HG03060 (cell line): ENCODE measurements at regions not wholly inside any gene's neighbourhood (a gene's known extent, or its start where the extent isn't known, plus 50 kb on each side); places are given as distances from the start of the nearest gene placed in this dataset.
"Not testable (repeated sequence)": the region's sequence is repeated elsewhere in the genome, so short reads cannot be mapped to it uniquely, and the experiment has no call there.

Source experiments
- ATAC-seq: cut with Tn5 transposase; IDR thresholded peaks from one replicate; pipeline ENCODE4 v1.9.1; 2021; ENCODE audit warnings: low read depth, moderate number of reproducible peaks; ENCODE audit not compliant: unreplicated experiment

- ATAC-seq: not testable (repeated sequence)
Observed at GRCh38 chr13:105671131-105671530, 864.3 kb downstream of the EFNB2 start.

DNA sequence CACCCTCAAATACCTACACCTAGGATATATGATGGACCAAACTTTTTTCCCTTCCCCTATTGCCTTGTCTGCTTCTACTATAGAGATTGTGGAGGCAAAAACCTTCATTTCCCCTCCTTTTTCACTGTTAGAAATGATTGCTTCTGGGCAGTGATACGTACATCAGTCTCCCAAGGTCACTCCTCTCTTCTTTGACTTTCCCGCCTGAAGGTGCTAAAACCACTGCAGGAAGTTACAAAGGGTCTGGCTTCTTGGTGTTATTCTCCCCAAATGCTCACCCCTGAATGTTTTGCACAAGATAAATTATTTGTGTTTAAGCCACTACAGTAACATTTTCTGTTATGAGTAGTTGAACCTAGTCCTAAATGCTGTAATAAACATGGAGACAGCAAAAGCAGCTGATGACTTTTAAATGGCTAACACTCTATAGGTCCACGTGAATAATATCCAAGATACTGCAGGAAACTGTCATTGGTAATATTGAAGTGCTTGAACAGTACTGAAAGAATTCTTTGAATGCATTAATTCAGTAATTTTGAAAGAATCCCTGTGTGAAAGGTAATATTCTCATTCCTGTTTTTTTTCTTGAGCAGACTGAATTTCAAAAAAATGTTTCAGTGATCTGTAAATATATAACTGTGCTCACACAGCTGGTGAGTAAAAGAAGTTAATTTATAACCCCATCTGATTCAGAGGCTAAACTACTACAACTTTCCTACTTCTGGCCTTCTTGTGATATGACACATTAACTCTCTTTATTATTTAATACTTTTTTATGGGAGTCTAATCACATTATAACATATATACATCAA, 865.1 kb downstream of the EFNB2 start:
- no peak for ATAC-seq

- no peak for ATAC-seq
Observed at GRCh38 chr13:105665284-105665683, 870.2 kb downstream of the EFNB2 start.

DNA sequence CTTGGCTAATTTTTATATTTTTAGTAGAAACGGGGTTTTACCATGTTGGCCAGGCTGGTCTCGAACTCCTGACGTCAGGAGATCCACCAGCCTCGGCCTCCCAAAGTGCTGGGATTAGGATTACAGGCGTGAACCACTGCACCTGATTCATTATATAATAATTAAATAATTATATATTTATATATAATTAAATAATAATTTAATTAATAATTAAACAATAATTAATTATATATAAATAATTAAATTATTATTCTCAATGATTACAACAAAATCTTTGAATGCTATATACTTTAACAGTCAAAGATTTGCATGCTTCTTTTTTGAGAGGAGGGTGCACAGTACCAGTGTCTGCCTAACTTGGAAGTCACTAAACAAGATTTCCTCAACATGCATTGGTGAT, 872.3 kb downstream of the EFNB2 start:
- ATAC-seq: no peak

DNA sequence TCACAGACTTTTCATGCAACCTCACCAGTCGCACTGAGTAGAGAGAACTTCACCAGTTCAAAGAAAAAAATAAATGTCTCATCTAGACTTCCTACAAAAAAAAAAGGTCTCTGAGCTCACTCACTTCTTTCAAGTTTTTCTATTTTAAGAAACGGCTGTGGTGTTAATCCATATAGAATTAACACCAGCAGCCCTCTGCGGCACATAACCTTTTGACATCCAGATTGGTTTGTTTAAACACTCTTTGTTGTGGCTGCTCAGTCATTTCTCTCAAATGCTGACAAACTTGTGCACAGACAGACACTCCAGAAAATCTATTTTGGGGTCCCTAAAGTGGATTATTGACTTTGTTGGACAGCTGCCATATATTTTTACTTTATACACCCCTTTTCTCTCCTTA, 874.9 kb downstream of the EFNB2 start:
- ATAC-seq: no peak

DNA sequence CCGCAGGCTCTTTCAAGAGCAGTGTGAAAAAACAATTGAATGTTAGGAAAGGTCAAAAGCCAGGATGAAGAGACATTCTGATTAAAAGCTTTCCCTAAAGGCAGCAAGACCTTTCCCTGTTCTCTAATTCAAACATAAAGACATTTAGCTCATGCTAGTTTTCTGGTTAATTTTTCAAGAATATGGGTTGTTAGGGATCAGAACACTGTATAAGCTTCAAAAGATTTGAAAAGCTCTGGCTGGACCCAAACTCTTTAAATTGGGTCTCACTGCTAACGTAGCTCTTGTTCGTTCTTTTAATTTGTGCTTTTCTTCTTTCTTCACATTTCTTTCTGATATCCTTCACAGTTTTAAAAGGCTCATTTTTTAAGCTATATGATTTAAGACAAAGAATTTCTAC, 877.0 kb downstream of the EFNB2 start:
- ATAC-seq: no peak

DNA sequence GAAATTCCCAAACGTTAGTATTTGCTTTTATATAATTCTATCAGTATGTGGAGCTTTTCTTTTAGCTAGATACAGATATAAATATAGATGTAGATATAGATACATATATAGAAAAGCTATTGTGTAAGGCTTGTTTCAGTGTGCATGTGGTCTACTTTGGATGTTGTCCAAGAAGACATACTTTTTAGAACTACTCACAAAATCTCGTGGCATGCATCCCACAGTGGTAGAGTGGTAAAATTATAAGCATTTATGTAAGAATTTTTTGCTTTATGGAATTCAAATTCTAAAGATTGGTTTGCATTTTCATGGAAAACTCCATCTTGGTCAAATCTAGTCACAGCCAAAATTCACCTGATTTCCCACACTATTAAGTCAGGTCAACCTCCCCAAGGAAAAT, 880.4 kb downstream of the EFNB2 start:
- ATAC-seq: no peak

DNA sequence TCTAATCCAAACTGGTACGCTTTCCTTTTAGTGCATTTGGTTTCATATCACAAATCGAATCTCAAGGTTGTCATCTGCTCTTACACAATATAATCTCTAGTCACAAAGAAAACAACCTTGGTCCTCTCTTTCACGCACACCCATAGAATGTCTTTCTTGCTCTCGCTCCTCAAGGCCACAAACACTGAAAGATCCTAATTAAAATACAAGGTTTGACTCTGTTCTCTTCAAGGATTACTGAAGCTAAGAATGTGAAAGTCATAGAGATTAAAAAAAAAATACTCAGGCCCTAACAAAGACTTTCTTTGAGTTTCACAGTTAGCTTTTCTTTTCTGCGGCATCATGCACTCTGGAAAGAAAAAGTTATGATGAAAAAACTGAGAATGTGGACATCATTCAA, 891.5 kb downstream of the EFNB2 start:
- ATAC-seq: no peak

GRCh38 chr13:105642511-105642958, 892.9 kb downstream of the EFNB2 start:
- ATAC-seq: no peak

GRCh38 chr13:105641121-105641520, 894.3 kb downstream of the EFNB2 start:
- no peak for ATAC-seq

DNA sequence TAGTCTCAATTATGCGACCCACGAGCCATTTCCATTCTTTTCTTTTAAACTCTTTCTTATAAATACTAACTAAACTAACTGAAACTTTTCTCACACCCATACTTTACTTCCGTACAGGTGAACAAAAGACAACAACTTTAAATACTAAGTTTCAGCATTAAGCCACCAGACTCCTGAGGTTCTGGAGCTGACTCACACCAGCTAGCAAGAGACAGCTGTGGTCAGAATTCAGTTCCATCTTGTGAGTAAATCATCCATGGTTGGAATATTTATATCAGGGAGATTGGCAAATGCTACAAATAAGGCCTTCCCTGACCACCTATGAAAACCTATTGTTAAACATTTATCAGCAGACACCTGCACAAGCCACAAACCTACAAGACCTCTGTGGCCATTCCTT, 897.0 kb downstream of the EFNB2 start:
- ATAC-seq: no peak

GRCh38 chr13:105634059-105634458, 901.4 kb downstream of the EFNB2 start:
- ATAC-seq: no peak

DNA sequence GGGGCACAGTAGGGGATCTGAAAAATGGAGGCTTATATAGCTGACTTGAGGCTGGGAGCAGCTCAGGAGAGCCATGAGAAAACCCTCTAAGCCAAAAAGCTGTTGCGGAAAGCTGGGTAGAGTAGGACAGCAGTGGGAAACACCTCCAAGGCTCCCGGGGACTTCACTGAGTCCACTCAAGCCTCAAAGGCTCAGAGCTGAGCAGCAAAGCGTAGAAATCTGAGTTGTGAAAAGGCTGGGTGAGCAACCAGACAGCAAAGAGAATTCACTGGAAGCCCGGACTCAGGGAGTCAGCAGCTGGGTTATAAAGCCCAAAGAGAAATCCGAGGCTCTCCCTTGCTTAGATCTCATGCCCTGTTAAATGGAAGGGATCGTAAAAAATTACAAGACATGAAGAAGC, 905.0 kb downstream of the EFNB2 start:
- ATAC-seq: no peak

DNA sequence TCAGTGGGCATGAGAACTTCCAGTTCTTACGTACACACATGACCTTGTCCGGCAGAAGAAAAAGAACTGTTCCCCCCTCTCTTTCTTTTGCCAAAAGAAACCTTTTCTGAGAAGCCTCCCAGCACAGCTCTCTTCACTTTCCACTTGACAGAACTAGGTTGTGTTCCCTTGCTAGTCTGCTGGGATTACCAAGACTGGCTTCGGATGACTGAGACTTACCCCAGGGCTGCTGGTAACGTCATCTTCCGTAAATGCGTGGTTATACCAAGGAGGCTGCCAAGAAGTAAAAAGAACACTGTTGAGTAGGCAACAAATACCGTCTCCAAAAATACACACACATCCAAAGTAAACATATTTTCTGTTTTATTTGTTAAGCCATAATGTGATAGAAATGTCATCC, 908.2 kb downstream of the EFNB2 start:
- ATAC-seq: no peak

GRCh38 chr13:105625691-105626090, 909.8 kb downstream of the EFNB2 start:
- ATAC-seq: no peak

- ATAC-seq: no peak
Observed at GRCh38 chr13:105616333-105617075, 919.0 kb downstream of the EFNB2 start.

- no peak for ATAC-seq
Observed at GRCh38 chr13:105612541-105612940, 922.9 kb downstream of the EFNB2 start.

- ATAC-seq: no peak
Observed at GRCh38 chr13:105611424-105611823, 924.0 kb downstream of the EFNB2 start.

- ATAC-seq: no peak
Observed at GRCh38 chr13:105608104-105608503, 927.4 kb downstream of the EFNB2 start.

DNA sequence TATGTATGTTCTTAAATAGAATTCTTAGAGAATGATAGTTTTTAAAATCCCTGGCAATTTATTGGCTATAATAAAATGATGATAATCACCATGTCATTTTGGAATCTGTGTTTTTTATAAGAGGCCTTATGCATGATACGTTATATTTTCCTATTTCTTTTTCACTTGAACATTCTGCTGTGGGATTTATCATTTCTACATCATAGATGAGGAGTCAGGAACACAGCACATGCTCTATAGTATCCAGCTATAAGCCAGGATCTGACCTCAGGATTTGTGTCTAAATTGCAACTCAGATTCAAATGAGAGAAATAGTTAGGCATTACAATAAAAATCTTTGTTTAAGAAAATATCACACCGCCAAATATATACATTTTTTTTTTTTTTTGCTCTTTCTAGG, 928.0 kb downstream of the EFNB2 start:
- no peak for ATAC-seq

- ATAC-seq: no peak
Observed at GRCh38 chr13:105607016-105607415, 928.4 kb downstream of the EFNB2 start.
